GM19463 (cell line): ENCODE measurements at regions not wholly inside any gene's neighbourhood (a gene's known extent, or its start where the extent isn't known, plus 50 kb on each side); places are given as distances from the start of the nearest gene placed in this dataset.

ENCODE experiments used
- ATAC-seq: cut with Tn5 transposase; IDR thresholded peaks from one replicate; pipeline ENCODE4 v1.9.1; 2021; ENCODE audit warnings: mild to moderate bottlenecking, moderate library complexity; ENCODE audit not compliant: unreplicated experiment

GRCh38 chr20:60808003-60808672 is 443.9 kb upstream of the CDH4 start:
- ATAC-seq, result no peak

- ATAC-seq, result no peak
Measured at GRCh38 chr20:60808701-60809100, 443.4 kb upstream of the CDH4 start.

- ATAC-seq, result no peak
Measured at GRCh38 chr20:60810561-60810960, 441.5 kb upstream of the CDH4 start.

DNA sequence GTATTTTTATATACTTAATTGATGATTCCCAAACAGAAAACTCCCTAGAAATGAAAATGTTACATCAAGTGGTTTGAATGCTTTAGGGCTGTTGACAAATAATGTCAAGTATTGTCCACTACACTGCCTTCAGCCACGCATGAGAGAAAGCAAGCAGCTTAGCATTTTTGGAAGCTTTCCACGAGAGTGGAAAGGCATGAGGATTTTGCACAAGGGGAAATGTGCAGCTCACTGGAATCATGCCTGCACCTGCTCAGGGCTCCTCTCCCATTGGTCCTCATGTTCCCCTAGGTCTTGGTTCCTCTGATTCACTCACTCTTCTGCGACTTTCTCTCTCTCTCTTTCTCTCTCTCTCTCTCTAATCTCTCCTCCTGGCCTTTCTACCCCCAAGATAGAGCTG is 439.5 kb upstream of the CDH4 start:
- no peak for ATAC-seq

- ATAC-seq, result no peak
Measured at GRCh38 chr20:60813066-60813465, 439.0 kb upstream of the CDH4 start.

DNA sequence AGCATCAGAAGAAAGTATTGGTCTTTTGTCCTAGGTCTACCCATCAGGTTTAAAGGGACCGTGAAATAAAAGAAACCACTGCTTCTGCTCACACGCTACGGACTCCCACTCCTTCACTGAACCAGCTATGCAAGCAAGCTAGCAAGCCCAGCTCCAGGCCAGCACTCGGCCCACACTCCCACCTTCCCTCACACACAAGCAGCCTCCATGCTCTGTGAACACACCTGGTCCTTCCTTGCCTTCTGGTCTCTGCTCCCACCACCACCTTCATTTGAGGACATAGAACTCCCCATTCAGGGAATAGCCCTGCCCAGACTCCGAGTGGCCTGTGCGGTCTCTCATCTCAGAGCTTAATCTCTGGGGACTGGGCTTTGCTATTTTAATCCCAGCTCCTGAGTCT is 436.4 kb upstream of the CDH4 start:
- ATAC-seq, result no peak

- ATAC-seq, result no peak
Measured at GRCh38 chr20:60816901-60817300, 435.2 kb upstream of the CDH4 start.

- no peak for ATAC-seq
Measured at GRCh38 chr20:60817891-60818290, 434.2 kb upstream of the CDH4 start.

DNA sequence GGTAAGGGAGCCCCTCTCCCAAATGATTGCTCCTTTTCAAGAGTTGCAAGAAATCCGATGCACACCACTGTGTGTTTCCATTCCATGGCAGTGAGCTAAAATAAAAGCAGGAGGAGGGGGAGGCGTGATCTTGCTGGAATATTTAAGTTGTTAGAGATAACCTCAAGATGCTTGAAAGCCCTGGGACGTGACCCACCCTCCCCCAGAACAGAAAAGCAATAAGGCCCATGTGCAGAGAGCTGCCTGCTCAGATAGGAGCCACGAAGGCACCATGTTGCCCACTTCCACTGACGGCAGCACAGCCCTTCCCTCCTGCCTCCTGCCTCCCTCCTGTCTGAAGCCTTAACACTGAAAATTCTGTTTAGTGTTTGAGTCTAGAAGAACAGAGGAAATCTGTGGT is 432.6 kb upstream of the CDH4 start:
- ATAC-seq, result no peak

GRCh38 chr20:60820149-60820548 is 431.9 kb upstream of the CDH4 start:
- ATAC-seq, result no peak

DNA sequence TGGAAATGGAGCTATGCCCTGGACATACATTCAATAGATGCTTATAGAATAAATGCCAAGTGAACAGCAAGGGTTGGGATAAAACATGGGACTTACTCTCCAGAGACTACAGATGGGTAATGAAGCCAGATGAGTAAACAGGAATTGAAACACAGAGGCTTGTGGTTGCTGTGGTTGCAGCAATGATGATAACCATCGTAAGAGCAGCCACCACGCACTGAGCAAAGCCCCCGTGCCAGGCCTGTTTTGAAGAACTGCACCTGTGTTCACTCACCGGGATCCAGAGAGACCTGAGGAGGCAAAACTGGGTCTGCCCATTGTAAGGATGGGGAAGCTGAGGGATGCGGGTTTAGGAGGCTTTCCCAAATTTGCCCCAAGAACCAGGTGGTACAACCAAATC is 431.1 kb upstream of the CDH4 start:
- ATAC-seq, result no peak

DNA sequence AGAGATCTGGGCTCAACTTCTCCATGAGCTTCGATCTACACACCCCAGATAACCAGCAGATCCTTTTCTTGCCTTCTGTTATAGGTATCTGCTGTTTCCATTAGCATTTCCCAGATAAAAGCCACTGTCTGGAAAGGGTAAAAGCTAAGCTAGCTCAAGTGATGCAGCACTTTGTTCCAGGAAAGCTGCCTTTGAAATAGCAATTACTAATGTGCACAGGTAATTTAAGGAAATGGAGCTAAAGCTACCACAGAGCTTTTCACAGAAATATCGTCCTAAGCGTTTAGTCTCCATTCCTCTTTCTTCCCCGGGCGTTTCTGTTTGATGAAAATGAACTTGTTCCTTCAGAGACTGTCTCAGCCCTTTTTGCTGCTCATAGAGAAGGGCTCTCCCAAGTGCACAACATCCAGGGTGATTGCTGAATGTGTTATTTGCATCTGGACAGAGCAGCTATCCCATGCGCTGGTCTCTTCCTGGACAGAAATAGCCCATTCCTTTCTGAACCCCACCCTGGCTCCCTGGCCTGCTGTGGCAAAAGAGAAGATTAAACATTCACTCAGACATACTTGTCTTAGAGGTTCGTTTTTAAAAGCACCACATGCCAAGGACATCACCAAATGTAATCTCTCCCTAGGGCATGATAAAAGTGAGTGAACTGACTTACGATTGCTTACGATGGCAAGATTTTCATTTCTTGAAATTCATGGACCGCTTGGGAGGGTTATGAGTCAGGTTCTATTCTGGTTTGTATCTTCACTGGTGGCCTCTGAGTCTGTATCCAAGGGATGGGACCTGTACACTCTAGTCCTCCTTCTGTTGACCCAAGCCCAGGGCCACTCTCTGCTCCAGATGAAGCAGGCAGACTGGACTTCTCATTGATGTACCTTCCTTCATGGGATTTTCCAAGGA is 429.1 kb upstream of the CDH4 start:
- no peak for ATAC-seq

DNA sequence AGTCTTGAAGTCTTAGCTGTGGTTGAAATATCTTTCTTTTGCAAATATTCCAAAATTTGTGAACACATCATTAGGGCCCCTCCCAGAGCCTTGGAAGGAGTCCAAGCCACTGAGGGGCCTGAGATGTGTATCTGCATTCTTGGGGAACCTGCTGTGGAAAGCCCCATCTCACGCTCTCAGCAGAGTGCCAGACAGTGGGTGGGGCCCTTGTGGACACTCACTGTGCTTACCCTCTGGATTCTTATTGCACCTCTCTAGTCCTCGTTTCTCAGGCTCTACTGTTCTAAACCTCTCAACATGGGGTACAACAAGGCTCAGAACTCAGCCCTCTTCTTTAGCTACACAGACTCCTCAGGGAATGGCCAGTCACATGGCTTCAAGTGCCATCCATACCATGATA is 416.2 kb upstream of the CDH4 start:
- no peak for ATAC-seq

DNA sequence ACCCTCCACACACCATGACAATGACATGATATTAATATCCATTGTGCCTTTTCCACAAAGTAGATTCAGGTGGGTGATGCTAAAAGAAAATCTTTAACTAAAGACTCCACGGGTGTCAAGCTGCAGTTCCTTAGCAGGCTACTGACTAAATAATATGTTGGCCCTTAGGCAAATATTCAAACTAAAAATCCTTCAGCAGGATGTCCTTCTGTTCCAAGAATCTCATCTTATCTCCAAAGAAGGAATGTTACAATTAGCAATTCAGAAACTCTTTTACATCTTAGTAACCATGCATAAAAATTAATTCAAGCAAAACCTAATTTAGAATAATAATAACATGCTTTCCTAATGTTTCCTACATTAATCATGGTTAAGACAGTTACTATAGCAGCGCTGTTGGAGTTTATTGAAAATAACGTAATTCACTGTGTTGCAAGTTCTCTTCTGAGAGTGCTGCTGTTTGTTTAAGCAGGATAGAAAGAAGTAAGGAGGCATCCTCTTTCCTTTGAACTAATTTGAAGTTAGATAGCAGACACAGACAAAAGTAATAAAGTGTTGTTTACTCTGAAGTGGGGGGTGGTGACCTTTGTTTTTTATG is 414.8 kb upstream of the CDH4 start:
- no peak for ATAC-seq

GRCh38 chr20:60838297-60838696 is 413.8 kb upstream of the CDH4 start:
- ATAC-seq, result no peak

DNA sequence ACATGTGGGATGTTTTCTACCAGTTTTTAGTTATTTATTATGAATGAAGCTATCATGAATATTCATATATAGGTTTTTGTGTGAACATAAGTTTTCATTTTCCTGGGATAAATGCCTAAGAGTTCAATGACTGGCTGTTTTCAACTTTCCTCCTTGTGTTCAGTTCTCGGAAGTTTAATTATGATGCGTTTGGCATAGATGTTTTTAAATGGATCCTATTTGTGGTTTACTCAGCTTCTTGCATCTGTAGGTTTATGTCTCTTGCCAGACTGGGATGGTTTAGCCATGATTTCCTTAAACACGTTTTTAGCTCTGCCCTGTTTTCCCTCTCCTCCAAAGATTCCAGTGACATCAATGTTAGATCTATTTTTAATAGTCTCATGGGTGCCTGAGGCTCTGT is 411.1 kb upstream of the CDH4 start:
- no peak for ATAC-seq

- ATAC-seq, result no peak
Measured at GRCh38 chr20:60845146-60845545, 406.9 kb upstream of the CDH4 start.

- ATAC-seq, result no peak
Measured at GRCh38 chr20:60851826-60852704, 400.0 kb upstream of the CDH4 start.

- no peak for ATAC-seq
Measured at GRCh38 chr20:60857708-60858107, 394.4 kb upstream of the CDH4 start.

DNA sequence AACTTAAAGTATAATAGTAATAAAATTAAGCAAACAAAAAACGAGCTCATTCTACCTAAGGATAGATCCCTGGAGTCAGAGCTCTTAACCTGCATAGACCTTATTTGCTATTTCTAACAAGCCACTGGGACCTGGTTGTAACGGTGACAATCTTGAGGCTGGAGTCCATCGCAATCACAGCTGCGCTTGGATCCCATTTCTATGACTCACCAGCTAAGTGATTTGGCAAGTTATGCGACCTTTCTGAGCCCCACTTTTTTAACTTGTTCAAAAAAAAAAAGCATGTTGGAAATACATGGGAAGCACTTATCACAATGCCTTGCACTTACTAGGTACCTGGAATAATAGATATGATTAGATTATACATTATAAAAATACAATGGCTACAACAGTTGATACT is 389.5 kb upstream of the CDH4 start:
- no peak for ATAC-seq

- no peak for ATAC-seq
Measured at GRCh38 chr20:60863548-60863947, 388.5 kb upstream of the CDH4 start.
